ENCODE measurements at regions not wholly inside any gene's neighbourhood (a gene's known extent, or its start where the extent isn't known, plus 50 kb on each side); places are given as distances from the start of the nearest gene placed in this dataset.
A peak's percentile ranks its signal among the peaks of the same experiment; 100 is the strongest.

DNA sequence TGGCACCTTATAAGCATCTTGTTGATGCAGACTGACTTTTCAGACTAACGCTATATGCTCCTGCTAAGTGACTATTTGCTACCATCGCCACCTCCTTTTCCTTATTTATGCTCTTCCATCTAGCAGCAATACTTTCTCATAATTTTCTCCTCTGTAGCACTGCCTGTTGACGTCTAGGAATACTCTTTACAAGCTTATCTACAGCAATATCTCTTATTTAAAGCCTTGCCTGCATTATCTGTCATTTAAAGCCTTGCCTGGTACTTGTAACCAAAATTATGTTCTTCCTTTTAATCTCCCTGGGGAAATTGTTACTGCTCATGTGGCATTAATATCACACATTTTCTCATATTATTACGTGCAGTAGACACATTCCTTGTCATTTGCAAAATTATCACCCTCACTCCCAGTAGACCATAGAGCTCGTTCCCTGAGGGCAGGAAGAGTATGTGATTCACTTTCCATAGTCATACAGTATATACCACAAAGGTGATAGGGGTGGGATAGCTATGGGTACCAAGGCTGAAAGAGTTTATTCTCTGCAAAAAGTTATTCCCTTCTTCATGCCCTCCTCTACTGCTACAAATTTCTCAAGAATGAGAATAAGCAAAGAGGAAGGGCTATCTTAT lies 359.7 kb upstream of the PCDH15 start:
- no peak for ATAC-seq
- peak; percentile 20; the same call in 1 of the 2 replicates for TF ChIP-seq ISL1 (CRISPR knock-in tag; IDR thresholded peaks at IDR 0.05)
- TF ChIP-seq, protein P1, sequence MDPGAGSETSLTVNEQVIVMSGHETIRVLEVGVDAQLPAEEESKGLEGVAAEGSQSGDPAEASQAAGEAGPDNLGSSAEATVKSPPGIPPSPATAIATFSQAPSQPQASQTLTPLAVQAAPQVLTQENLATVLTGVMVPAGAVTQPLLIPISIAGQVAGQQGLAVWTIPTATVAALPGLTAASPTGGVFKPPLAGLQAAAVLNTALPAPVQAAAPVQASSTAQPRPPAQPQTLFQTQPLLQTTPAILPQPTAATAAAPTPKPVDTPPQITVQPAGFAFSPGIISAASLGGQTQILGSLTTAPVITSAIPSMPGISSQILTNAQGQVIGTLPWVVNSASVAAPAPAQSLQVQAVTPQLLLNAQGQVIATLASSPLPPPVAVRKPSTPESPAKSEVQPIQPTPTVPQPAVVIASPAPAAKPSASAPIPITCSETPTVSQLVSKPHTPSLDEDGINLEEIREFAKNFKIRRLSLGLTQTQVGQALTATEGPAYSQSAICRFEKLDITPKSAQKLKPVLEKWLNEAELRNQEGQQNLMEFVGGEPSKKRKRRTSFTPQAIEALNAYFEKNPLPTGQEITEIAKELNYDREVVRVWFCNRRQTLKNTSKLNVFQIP (CRISPR knock-in tag; IDR thresholded peaks at IDR 0.05; ENCODE audit: borderline replicate concordance, low read depth): no peak

DNA sequence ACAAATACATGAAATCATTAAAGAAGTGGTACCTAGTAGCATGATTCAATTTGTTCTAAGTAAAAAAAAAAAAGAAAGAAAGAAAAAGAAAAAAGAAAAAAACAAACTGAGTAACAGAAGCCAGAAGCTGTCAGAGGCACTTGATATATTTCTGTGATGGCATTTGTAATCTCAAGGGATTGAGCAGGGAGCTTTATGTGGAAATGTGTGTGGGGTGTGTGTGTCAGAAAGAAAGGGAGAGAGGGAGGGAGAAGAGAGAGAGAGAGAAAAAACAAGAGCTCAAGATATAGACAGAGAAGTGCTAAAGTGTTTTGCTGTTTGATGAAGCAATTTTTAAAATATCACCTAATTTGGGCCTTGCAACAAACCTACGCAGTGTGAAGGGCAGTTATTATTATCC lies 357.6 kb upstream of the PCDH15 start:
- TF ChIP-seq ISL1 (CRISPR knock-in tag; IDR thresholded peaks at IDR 0.05): peak; percentile 48
- TF ChIP-seq TCF4 (CRISPR knock-in tag; IDR thresholded peaks at IDR 0.05; ENCODE audit: borderline replicate concordance): no peak
- no peak for ATAC-seq

DNA sequence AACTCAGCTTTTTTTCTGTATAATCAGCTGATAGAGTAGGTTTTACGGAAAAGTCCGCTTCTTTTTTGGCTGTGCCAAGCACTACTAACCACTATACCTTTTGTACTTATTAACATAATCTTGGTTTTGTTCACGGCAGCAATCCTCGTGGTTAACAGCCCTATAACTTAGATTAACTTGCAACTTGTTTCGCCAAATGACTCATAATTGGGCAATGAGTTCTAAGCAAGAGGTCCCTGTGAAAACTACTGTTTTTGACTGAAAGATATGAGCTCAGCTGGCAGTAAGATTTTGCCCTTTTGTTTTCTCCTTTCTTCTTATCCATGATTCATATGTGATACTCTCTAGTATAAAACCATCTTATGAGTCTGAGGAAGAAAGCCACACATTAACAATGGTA lies 345.0 kb upstream of the PCDH15 start:
- TF ChIP-seq ZFP30 (CRISPR knock-in tag; IDR thresholded peaks at IDR 0.05) (no peak), RARB (CRISPR knock-in tag; IDR thresholded peaks at IDR 0.05) (no peak), OSR1 (CRISPR knock-in tag; IDR thresholded peaks at IDR 0.05) (no peak), ARNTL (CRISPR knock-in tag; IDR thresholded peaks at IDR 0.05; ENCODE audit: borderline replicate concordance, low read depth) (no peak)
- ATAC-seq: no peak; the same call in 2 of the 3 replicates

DNA sequence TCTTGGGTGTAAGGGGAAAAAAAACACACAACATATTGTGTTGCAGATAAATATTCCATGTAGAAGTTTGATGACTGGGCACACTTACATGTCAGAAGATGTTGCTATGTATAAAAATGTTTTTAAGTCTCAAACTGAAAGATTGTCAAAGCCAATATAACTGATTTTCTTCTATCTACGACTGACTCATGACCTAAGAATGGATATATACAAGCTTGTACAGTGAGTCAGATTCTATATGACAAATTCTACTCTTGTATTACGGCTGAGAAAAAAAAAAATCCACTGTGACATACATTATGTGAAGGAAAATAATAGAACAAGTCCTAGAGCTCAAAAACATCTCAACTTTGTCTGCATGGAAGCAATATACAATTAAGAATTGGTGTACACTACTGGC lies 343.0 kb upstream of the PCDH15 start:
- peak; percentile 65 for ATAC-seq
- TF ChIP-seq, protein P2, sequence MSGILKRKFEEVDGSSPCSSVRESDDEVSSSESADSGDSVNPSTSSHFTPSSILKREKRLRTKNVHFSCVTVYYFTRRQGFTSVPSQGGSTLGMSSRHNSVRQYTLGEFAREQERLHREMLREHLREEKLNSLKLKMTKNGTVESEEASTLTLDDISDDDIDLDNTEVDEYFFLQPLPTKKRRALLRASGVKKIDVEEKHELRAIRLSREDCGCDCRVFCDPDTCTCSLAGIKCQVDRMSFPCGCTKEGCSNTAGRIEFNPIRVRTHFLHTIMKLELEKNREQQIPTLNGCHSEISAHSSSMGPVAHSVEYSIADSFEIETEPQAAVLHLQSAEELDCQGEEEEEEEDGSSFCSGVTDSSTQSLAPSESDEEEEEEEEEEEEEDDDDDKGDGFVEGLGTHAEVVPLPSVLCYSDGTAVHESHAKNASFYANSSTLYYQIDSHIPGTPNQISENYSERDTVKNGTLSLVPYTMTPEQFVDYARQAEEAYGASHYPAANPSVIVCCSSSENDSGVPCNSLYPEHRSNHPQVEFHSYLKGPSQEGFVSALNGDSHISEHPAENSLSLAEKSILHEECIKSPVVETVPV (CRISPR knock-in tag; IDR thresholded peaks at IDR 0.05): no peak
- TF ChIP-seq, protein P3, sequence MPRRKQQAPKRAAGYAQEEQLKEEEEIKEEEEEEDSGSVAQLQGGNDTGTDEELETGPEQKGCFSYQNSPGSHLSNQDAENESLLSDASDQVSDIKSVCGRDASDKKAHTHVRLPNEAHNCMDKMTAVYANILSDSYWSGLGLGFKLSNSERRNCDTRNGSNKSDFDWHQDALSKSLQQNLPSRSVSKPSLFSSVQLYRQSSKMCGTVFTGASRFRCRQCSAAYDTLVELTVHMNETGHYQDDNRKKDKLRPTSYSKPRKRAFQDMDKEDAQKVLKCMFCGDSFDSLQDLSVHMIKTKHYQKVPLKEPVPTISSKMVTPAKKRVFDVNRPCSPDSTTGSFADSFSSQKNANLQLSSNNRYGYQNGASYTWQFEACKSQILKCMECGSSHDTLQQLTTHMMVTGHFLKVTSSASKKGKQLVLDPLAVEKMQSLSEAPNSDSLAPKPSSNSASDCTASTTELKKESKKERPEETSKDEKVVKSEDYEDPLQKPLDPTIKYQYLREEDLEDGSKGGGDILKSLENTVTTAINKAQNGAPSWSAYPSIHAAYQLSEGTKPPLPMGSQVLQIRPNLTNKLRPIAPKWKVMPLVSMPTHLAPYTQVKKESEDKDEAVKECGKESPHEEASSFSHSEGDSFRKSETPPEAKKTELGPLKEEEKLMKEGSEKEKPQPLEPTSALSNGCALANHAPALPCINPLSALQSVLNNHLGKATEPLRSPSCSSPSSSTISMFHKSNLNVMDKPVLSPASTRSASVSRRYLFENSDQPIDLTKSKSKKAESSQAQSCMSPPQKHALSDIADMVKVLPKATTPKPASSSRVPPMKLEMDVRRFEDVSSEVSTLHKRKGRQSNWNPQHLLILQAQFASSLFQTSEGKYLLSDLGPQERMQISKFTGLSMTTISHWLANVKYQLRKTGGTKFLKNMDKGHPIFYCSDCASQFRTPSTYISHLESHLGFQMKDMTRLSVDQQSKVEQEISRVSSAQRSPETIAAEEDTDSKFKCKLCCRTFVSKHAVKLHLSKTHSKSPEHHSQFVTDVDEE (CRISPR knock-in tag; IDR thresholded peaks at IDR 0.05): no peak
- TF ChIP-seq BACH2 (CRISPR knock-in tag; IDR thresholded peaks at IDR 0.05; ENCODE audit: borderline replicate concordance): no peak
- no peak for TF ChIP-seq SNAI2 (CRISPR knock-in tag; IDR thresholded peaks at IDR 0.05)

DNA sequence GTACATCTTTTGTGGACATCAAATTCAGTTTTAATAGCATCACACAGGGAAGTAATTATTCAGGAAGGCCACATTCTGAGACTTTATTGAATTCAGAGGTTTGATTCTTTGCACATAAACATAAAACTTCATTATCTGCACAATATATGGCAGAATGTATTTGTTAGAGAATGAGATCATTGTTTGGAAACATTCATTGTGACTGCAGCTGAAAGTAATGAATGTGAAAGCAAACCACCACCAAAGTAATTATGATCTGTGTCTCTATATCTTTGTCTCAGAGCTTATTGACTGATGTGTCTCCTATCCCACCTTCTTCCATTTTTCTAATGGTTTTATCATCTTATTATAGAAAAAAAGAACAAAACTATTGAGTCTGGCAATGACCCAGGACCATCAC lies 340.9 kb upstream of the PCDH15 start:
- no peak for ATAC-seq
- TF ChIP-seq, protein P4, sequence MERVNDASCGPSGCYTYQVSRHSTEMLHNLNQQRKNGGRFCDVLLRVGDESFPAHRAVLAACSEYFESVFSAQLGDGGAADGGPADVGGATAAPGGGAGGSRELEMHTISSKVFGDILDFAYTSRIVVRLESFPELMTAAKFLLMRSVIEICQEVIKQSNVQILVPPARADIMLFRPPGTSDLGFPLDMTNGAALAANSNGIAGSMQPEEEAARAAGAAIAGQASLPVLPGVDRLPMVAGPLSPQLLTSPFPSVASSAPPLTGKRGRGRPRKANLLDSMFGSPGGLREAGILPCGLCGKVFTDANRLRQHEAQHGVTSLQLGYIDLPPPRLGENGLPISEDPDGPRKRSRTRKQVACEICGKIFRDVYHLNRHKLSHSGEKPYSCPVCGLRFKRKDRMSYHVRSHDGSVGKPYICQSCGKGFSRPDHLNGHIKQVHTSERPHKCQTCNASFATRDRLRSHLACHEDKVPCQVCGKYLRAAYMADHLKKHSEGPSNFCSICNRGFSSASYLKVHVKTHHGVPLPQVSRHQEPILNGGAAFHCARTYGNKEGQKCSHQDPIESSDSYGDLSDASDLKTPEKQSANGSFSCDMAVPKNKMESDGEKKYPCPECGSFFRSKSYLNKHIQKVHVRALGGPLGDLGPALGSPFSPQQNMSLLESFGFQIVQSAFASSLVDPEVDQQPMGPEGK (CRISPR knock-in tag; IDR thresholded peaks at IDR 0.05; ENCODE audit: borderline replicate concordance): no peak
- peak; percentile 63 for TF ChIP-seq ISL1 (CRISPR knock-in tag; IDR thresholded peaks at IDR 0.05)
- TF ChIP-seq GLIS3 (CRISPR knock-in tag; IDR thresholded peaks at IDR 0.05): no peak
- TF ChIP-seq, protein P5, sequence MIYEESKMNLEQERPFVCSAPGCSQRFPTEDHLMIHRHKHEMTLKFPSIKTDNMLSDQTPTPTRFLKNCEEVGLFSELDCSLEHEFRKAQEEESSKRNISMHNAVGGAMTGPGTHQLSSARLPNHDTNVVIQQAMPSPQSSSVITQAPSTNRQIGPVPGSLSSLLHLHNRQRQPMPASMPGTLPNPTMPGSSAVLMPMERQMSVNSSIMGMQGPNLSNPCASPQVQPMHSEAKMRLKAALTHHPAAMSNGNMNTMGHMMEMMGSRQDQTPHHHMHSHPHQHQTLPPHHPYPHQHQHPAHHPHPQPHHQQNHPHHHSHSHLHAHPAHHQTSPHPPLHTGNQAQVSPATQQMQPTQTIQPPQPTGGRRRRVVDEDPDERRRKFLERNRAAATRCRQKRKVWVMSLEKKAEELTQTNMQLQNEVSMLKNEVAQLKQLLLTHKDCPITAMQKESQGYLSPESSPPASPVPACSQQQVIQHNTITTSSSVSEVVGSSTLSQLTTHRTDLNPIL (CRISPR knock-in tag; IDR thresholded peaks at IDR 0.05; ENCODE audit: low read depth): peak; percentile 23; the same call in 1 of the 2 replicates
- TF ChIP-seq ZC3H10 (CRISPR knock-in tag; IDR thresholded peaks at IDR 0.05): no peak
- no peak for TF ChIP-seq TCF4 (CRISPR knock-in tag; IDR thresholded peaks at IDR 0.05; ENCODE audit: borderline replicate concordance)
- no peak for TF ChIP-seq SNAI2 (CRISPR knock-in tag; IDR thresholded peaks at IDR 0.05)
- no peak for TF ChIP-seq BACH2 (CRISPR knock-in tag; IDR thresholded peaks at IDR 0.05; ENCODE audit: borderline replicate concordance)
- TF ChIP-seq ZNF565 (CRISPR knock-in tag; conservative IDR thresholded peaks at IDR 0.05; ENCODE audit: low read depth): no peak
- TF ChIP-seq OSR1 (CRISPR knock-in tag; IDR thresholded peaks at IDR 0.05): no peak
- no peak for TF ChIP-seq CSDC2 (CRISPR knock-in tag; IDR thresholded peaks at IDR 0.05)
- no peak for TF ChIP-seq ZFP3 (CRISPR knock-in tag; IDR thresholded peaks at IDR 0.05)
- TF ChIP-seq PPARA (CRISPR knock-in tag; IDR thresholded peaks at IDR 0.05; ENCODE audit: borderline replicate concordance): no peak
